ENCODE measurements at regions not wholly inside any gene's neighbourhood (a gene's known extent, or its start where the extent isn't known, plus 50 kb on each side); places are given as distances from the start of the nearest gene placed in this dataset.

DNA sequence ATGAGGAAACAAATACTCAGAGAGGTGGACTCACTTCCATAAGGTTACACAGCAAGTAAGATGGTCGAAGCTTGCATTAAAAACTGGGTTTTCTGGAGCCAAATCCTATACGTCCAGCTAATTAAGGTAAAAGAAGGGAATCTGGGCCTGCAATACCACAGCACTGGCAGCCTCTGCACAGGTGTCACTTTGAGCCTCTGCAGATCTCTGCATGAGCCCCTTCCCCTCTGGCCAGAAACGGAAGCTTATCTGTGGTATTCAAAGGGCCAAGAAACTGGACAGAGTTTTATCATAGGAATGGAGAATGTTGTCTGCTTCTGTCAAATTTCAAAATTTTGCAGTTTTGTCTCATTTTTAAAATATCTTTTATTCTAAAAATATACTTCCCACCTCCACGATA, 76.1 kb downstream of the OSR1 start:
- in situ Hi-C loops (cut with MboI; ENCODE audit: low pct_ligation_motif_present in 1 of 4, low pct_unique_long_range_greater_than_20kb in 1 of 4, low sequenced_read_pairs in 3 of 4) (no loop called here), intact Hi-C loops (cut with DNase I; ENCODE audit: low total_unique reads) (no loop called here)
- H3K27ac ChIP-seq, result no peak overlapping the region
- H3K36me3 ChIP-seq, result no peaks in the 10 kb centered on the region
- 87 to 92% methylated on average over 3 to 4 of the region's 4 CpGs for WGBS, 2 donors (ENCODE audit: low coverage in 1 of 2)
- no peaks in the 10 kb centered on the region for H3K9me3 ChIP-seq
- DNase-seq, result no peak
- no peak overlapping the region for H3K4me3 ChIP-seq
- TF ChIP-seq CTCF (IDR thresholded peaks at IDR 0.05), result no peak
- TF ChIP-seq POLR2AphosphoS5 (IDR thresholded peaks at IDR 0.05), result no peak
- TF ChIP-seq POLR2A (IDR thresholded peaks at IDR 0.05), result no peak
- TF ChIP-seq EP300 (IDR thresholded peaks at IDR 0.05; ENCODE audit: low read depth), result no peak
- no peaks in the 10 kb centered on the region for H3K4me1 ChIP-seq
- H3K27me3 ChIP-seq, result no peaks in the 10 kb centered on the region

GRCh38 chr2:19274439-19274838, 84.0 kb downstream of the OSR1 start:
- Histone ChIP-seq H3K36me3 (no peaks in the 10 kb centered on the region), H3K4me1 (no peaks in the 10 kb centered on the region), H3K9me3 (no peaks in the 10 kb centered on the region), H3K4me3 (no peak overlapping the region), H3K27me3 (no peaks in the 10 kb centered on the region), H3K27ac (no peak overlapping the region)
- in situ Hi-C loops (cut with MboI; ENCODE audit: low pct_ligation_motif_present in 1 of 4, low pct_unique_long_range_greater_than_20kb in 1 of 4, low sequenced_read_pairs in 3 of 4), result no loop called here
- no peak for DNase-seq
- intact Hi-C loops (cut with DNase I; ENCODE audit: low total_unique reads), result no loop called here
- TF ChIP-seq POLR2A (IDR thresholded peaks at IDR 0.05) (no peak), POLR2AphosphoS5 (IDR thresholded peaks at IDR 0.05) (no peak), CTCF (IDR thresholded peaks at IDR 0.05) (no peak), EP300 (IDR thresholded peaks at IDR 0.05; ENCODE audit: low read depth) (no peak)

- no peak overlapping the region for H3K4me3 ChIP-seq
- H3K4me1 ChIP-seq, result no peaks in the 10 kb centered on the region
- in situ Hi-C loops (cut with MboI; ENCODE audit: low pct_ligation_motif_present in 1 of 4, low pct_unique_long_range_greater_than_20kb in 1 of 4, low sequenced_read_pairs in 3 of 4) (no loop called here), intact Hi-C loops (cut with DNase I; ENCODE audit: low total_unique reads) (no loop called here)
- H3K36me3 ChIP-seq, result no peaks in the 10 kb centered on the region
- H3K27me3 ChIP-seq, result no peaks in the 10 kb centered on the region
- no peak for TF ChIP-seq POLR2AphosphoS5 (IDR thresholded peaks at IDR 0.05)
- TF ChIP-seq CTCF (IDR thresholded peaks at IDR 0.05), result no peak
- no peak for TF ChIP-seq EP300 (IDR thresholded peaks at IDR 0.05; ENCODE audit: low read depth)
- TF ChIP-seq POLR2A (IDR thresholded peaks at IDR 0.05), result no peak
- no peaks in the 10 kb centered on the region for H3K9me3 ChIP-seq
- no peak overlapping the region for H3K27ac ChIP-seq
- 65 to 92% methylated on average over 1 of the region's 1 CpG for WGBS, 2 donors (ENCODE audit: low coverage in 1 of 2)
- no peak for DNase-seq
Measured at GRCh38 chr2:19272941-19273470, 85.4 kb downstream of the OSR1 start.

GRCh38 chr2:19272039-19272438, 86.4 kb downstream of the OSR1 start:
- H3K27ac ChIP-seq, result no peak overlapping the region
- H3K4me3 ChIP-seq, result no peak overlapping the region
- H3K9me3 ChIP-seq, result no peaks in the 10 kb centered on the region
- 71% methylated on average over 4 of the region's 4 CpGs; no CpG with 5 or more reads in 1 of the 2 donors for WGBS, 2 donors (ENCODE audit: low coverage in 1 of 2)
- intact Hi-C loops (cut with DNase I; ENCODE audit: low total_unique reads), result no loop called here
- H3K27me3 ChIP-seq, result no peaks in the 10 kb centered on the region
- no peaks in the 10 kb centered on the region for H3K4me1 ChIP-seq
- in situ Hi-C loops (cut with MboI; ENCODE audit: low pct_ligation_motif_present in 1 of 4, low pct_unique_long_range_greater_than_20kb in 1 of 4, low sequenced_read_pairs in 3 of 4), result no loop called here
- no peak for DNase-seq
- TF ChIP-seq POLR2A (IDR thresholded peaks at IDR 0.05) (no peak), EP300 (IDR thresholded peaks at IDR 0.05; ENCODE audit: low read depth) (no peak), POLR2AphosphoS5 (IDR thresholded peaks at IDR 0.05) (no peak), CTCF (IDR thresholded peaks at IDR 0.05) (no peak)
- H3K36me3 ChIP-seq, result no peaks in the 10 kb centered on the region
